BJ (cell line): ENCODE measurements at regions not wholly inside any gene's neighbourhood (a gene's known extent, or its start where the extent isn't known, plus 50 kb on each side); places are given as distances from the start of the nearest gene placed in this dataset.

Experiments used
- CTCF ChIA-PET: fragments of 350-600 bp; formaldehyde crosslinking; extraction: SDS; loops from one replicate; lab custom pipeline; 2021; ENCODE audit warnings: antibody characterized with exemption, inconsistent platforms; lab: Yijun Ruan, JAX
- POLR2A ChIA-PET: fragments of 300-600 bp; sonication (Branson Sonifier 250); formaldehyde crosslinking; extraction: SDS; loops from one replicate; lab custom pipeline; 2021; ENCODE audit warnings: antibody characterized with exemption; lab: Charles Lee
- DNase-seq: peaks from one replicate; pipeline ENCODE4 v3.0.0-alpha.2; 2011; ENCODE audit warnings: low read depth
- H3K27me3 ChIP-seq: 2 replicates; pipeline ENCODE4 v1.6.0; 2011; ENCODE audit warnings: low read length; ENCODE audit not compliant: control insufficient read depth, insufficient read depth
- H3K36me3 ChIP-seq: 2 replicates; pipeline ENCODE4 v1.5.1; 2011; ENCODE audit warnings: low read length; ENCODE audit not compliant: control insufficient read depth, insufficient read depth
- H3K4me3 ChIP-seq: 2 replicates; pipeline ENCODE4 v1.5.1; 2011; ENCODE audit warnings: low read depth, mild to moderate bottlenecking, control low read depth, low read length
- CTCF ChIP-seq: IDR thresholded peaks from 2 replicates; pipeline ENCODE4 v1.5.1; 2011; ENCODE audit warnings: low read depth, mild to moderate bottlenecking, control low read depth, inconsistent platforms, low read length, moderate library complexity; ENCODE audit not compliant: insufficient read depth

DNA sequence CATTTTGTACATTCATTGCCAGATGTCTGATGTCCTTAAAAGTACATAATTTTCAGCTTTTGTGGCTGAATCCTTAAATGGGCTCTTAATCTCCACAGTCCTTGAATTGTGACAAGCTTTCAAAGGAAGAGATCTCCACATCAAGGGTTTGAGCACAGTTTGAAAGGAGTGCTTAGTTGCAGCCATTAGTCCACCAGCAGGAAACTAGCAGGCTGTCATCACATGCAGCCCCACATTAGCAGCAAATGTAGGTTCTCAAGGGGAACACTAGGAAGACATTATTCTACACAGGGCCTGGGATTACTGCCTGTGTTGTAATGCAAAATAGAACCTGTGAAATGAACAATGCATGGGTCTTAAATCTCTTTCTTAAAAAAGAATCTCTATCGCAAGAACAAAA lies 173.2 kb downstream of the CBLL2 start:
- CTCF ChIA-PET = no interaction called here
- H3K27me3 ChIP-seq = no peaks in the 10 kb centered on the region
- H3K4me3 ChIP-seq = no peak overlapping the region
- no peak for TF ChIP-seq CTCF
- no peaks in the 10 kb centered on the region for H3K36me3 ChIP-seq
- POLR2A ChIA-PET = no interaction called here
- DNase-seq = no peak

DNA sequence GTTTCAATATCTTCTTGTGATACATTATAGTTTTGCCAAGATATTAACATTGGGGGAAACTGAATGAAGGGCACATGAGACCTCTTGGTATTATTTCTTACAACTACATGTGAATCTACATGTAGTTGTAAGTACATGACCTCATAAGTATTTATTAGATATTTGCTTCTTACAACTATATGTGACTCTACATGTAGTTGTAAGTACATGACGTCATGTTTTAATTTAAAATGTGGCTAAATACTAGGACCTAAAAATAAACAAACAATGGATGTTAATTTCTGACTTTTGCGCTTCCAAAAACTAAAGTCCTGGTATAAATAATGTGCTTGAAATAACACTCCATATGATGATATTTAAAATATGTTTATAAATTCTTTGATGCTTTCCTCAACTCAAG lies 190.2 kb downstream of the CBLL2 start:
- no peak for DNase-seq
- no peaks in the 10 kb centered on the region for H3K36me3 ChIP-seq
- no peak overlapping the region for H3K4me3 ChIP-seq
- POLR2A ChIA-PET = no interaction called here
- no peak for TF ChIP-seq CTCF
- no peaks in the 10 kb centered on the region for H3K27me3 ChIP-seq
- CTCF ChIA-PET = no interaction called here

DNA sequence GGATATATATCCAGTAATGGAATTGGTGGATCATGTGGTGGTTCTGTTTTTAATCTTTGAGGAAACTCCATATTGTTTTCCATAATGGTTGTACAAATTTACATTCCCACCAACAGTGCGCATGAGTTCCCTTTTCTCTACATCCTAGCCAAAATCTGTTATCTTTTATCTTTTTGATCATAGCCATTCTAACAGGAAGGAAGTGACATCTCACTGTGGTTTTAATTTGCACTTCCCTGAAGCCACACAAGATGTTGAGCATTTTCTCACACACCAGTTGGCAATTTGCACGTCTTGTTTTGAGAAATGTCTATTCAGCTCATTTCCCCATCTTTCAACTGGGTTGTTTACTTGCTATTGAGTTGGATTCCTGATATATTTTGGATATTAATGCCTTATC lies 194.9 kb downstream of the CBLL2 start:
- ChIA-PET POLR2A (no interaction called here), CTCF (no interaction called here)
- H3K27me3 ChIP-seq = no peaks in the 10 kb centered on the region
- H3K4me3 ChIP-seq = no peak overlapping the region
- no peak for DNase-seq
- H3K36me3 ChIP-seq = no peaks in the 10 kb centered on the region
- TF ChIP-seq CTCF = no peak

GRCh38 chrX:22481436-22481835 lies 208.7 kb downstream of the CBLL2 start:
- H3K36me3 ChIP-seq = no peaks in the 10 kb centered on the region
- DNase-seq = no peak
- POLR2A ChIA-PET = no interaction called here
- no peak overlapping the region for H3K4me3 ChIP-seq
- TF ChIP-seq CTCF = no peak
- no peaks in the 10 kb centered on the region for H3K27me3 ChIP-seq
- CTCF ChIA-PET = no interaction called here

DNA sequence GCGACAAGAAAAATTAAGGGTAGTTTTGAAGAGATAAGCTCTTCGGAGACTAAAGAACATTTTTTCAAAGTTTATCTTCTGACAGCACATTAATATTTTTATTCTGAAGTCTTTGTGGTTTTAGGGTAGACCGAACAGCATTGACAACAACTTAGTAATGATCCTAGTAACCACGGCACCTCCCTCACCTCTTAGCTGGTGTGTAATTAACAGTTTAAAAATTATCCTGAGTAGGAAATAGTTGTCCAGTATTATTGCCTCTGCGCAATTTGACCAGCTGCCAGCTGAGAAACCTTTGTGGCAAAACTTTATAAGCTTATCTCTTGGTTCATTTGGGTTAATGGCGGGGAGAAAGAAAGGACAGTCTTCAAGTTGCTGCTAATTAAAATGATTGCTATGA lies 213.6 kb downstream of the CBLL2 start:
- POLR2A ChIA-PET = no interaction called here
- no peak overlapping the region for H3K4me3 ChIP-seq
- no peaks in the 10 kb centered on the region for H3K27me3 ChIP-seq
- DNase-seq = no peak
- no peaks in the 10 kb centered on the region for H3K36me3 ChIP-seq
- no peak for TF ChIP-seq CTCF
- CTCF ChIA-PET = interaction anchor here (0.6 kb wide), 1 partner anchor 414 kb away, joined by 3 read pairs; no protein-coding TSS in a partner anchor
